ENCODE measurements at regions not wholly inside any gene's neighbourhood (a gene's known extent, or its start where the extent isn't known, plus 50 kb on each side); places are given as distances from the start of the nearest gene placed in this dataset.
"Not testable (repeated sequence)": the region's sequence is repeated elsewhere in the genome, so short reads cannot be mapped to it uniquely, and the experiment has no call there.

- Mint-ChIP-seq H3K4me1 (no peaks in the 10 kb centered on the region), H3K27me3 (ENCODE audit: low read depth) (no peaks in the 10 kb centered on the region), H3K9me3 (no peaks in the 10 kb centered on the region), H3K36me3 (ENCODE audit: low read depth) (no peaks in the 10 kb centered on the region), H3K4me3 (no peak overlapping the region), H3K27ac (no peak overlapping the region)
- TF ChIP-seq CTCF (IDR thresholded peaks at IDR 0.05; ENCODE audit: unreplicated experiment in 3 of 3): peak; percentile 37 to 62 (median 44)
Measured at GRCh38 chr6:120378582-120379220, 955.6 kb downstream of the TBC1D32 start.

DNA sequence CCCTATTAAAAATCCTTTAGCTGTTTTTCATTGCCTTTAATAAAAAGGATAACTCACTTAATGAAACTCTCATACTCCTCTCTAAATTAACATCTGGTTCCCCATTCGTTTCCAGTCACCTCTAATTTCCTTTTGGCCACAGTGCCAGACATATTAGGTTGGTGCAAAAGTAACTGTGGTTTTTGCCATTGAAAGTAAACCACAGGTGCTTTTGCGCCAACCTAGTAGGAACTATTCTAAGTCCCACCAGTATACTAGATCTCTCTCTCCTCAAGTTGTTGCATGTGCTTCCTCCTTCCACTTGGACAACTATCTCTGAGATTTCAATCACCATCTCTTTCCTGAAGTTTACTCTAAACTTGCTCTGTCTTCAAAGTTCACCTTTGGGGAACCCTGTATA is 961.1 kb downstream of the TBC1D32 start:
- Mint-ChIP-seq H3K4me1 (no peaks in the 10 kb centered on the region), H3K9me3 (no peaks in the 10 kb centered on the region), H3K27ac (peak overlapping the region in 1 of 3 experiments; percentile 62), H3K36me3 (ENCODE audit: low read depth) (no peaks in the 10 kb centered on the region), H3K4me3 (no peak overlapping the region), H3K27me3 (ENCODE audit: low read depth) (no peaks in the 10 kb centered on the region)
- no peak for TF ChIP-seq CTCF (IDR thresholded peaks at IDR 0.05; ENCODE audit: unreplicated experiment in 3 of 3)

- H3K27me3 Mint-ChIP-seq (ENCODE audit: low read depth): peaks cover 4% of the 10 kb centered on the region
- H3K9me3 Mint-ChIP-seq: peaks cover 23% of the 10 kb centered on the region
- TF ChIP-seq CTCF (IDR thresholded peaks at IDR 0.05; ENCODE audit: unreplicated experiment in 3 of 3): no peak
- H3K36me3 Mint-ChIP-seq (ENCODE audit: low read depth): peaks cover 4% of the 10 kb centered on the region
- H3K4me3 Mint-ChIP-seq: no peak overlapping the region
- H3K4me1 Mint-ChIP-seq: no peaks in the 10 kb centered on the region
- H3K27ac Mint-ChIP-seq: no peak overlapping the region
Measured at GRCh38 chr6:120363429-120363828, 970.9 kb downstream of the TBC1D32 start.

GRCh38 chr6:120358535-120358934 is 975.7 kb downstream of the TBC1D32 start:
- not testable (repeated sequence) for H3K27ac Mint-ChIP-seq; H3K36me3 Mint-ChIP-seq (ENCODE audit: low read depth); H3K4me3 Mint-ChIP-seq; H3K4me1 Mint-ChIP-seq; H3K27me3 Mint-ChIP-seq (ENCODE audit: low read depth)
- peaks cover 27% of the 10 kb centered on the region for H3K9me3 Mint-ChIP-seq

DNA sequence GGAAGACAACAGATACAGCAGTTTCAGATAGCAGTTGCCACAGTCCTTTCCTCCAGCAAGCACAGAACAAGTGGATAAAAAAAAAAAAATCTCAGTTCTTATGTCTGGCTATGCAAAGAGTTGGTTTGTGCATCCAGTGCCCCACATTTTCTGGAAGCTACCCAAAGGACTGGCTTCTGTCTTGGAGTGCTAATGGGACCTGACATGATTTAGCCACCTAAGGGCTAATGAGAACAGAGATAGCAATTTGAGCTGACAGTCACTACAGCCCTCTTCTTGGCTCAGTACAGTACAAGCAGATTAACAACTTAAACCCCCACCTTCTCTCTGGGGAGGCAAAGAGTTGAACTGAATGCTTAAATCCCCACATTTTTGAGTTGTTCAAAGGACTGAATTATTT is 976.8 kb downstream of the TBC1D32 start:
- Mint-ChIP-seq H3K27ac (no peak overlapping the region), H3K9me3 (peaks cover 26% of the 10 kb centered on the region), H3K4me1 (no peaks in the 10 kb centered on the region), H3K27me3 (ENCODE audit: low read depth) (peaks cover 4% of the 10 kb centered on the region), H3K4me3 (no peak overlapping the region), H3K36me3 (ENCODE audit: low read depth) (peaks cover 8% of the 10 kb centered on the region)
- no peak for TF ChIP-seq CTCF (IDR thresholded peaks at IDR 0.05; ENCODE audit: unreplicated experiment in 3 of 3)

GRCh38 chr6:120355822-120356221 is 978.5 kb downstream of the TBC1D32 start:
- Mint-ChIP-seq H3K4me1 (no peaks in the 10 kb centered on the region), H3K27me3 (ENCODE audit: low read depth) (peaks cover 4% of the 10 kb centered on the region), H3K9me3 (peaks cover 17% of the 10 kb centered on the region), H3K36me3 (ENCODE audit: low read depth) (peaks cover 8% of the 10 kb centered on the region), H3K27ac (no peak overlapping the region), H3K4me3 (no peak overlapping the region)
- no peak for TF ChIP-seq CTCF (IDR thresholded peaks at IDR 0.05; ENCODE audit: unreplicated experiment in 3 of 3)
